HG03520 (cell line): ENCODE measurements at regions not wholly inside any gene's neighbourhood (a gene's known extent, or its start where the extent isn't known, plus 50 kb on each side); places are given as distances from the start of the nearest gene placed in this dataset.

Source experiments
- ATAC-seq: cut with Tn5 transposase; IDR thresholded peaks from one replicate; pipeline ENCODE4 v1.9.1; 2021; ENCODE audit warnings: mild to moderate bottlenecking, moderate library complexity; ENCODE audit not compliant: unreplicated experiment

GRCh38 chr12:67211494-67211893 lies 57.7 kb upstream of the CAND1 start:
- no peak for ATAC-seq

GRCh38 chr12:67217647-67218046 lies 51.5 kb upstream of the CAND1 start:
- ATAC-seq: no peak
